ENCODE measurements at regions not wholly inside any gene's neighbourhood (a gene's known extent, or its start where the extent isn't known, plus 50 kb on each side); places are given as distances from the start of the nearest gene placed in this dataset.

- no peak for TF ChIP-seq OSR1 (CRISPR knock-in tag; IDR thresholded peaks at IDR 0.05)
- TF ChIP-seq ZNF565 (CRISPR knock-in tag; conservative IDR thresholded peaks at IDR 0.05; ENCODE audit: low read depth), result no peak
- TF ChIP-seq ZC3H10 (CRISPR knock-in tag; IDR thresholded peaks at IDR 0.05), result no peak
- TF ChIP-seq ZNF8 (CRISPR knock-in tag; IDR thresholded peaks at IDR 0.05), result no peak
- TF ChIP-seq ISL1 (CRISPR knock-in tag; IDR thresholded peaks at IDR 0.05), result no peak
- no peak for TF ChIP-seq ZFP3 (CRISPR knock-in tag; IDR thresholded peaks at IDR 0.05)
- TF ChIP-seq CREB5 (CRISPR knock-in tag; IDR thresholded peaks at IDR 0.05; ENCODE audit: low read depth), result no peak
- TF ChIP-seq POU6F1 (CRISPR knock-in tag; IDR thresholded peaks at IDR 0.05; ENCODE audit: borderline replicate concordance, low read depth), result no peak
- no peak for TF ChIP-seq TSHZ2 (CRISPR knock-in tag; IDR thresholded peaks at IDR 0.05)
- no peak for TF ChIP-seq TCF4 (CRISPR knock-in tag; IDR thresholded peaks at IDR 0.05; ENCODE audit: borderline replicate concordance)
- TF ChIP-seq ZFP30 (CRISPR knock-in tag; IDR thresholded peaks at IDR 0.05), result no peak
- no peak for TF ChIP-seq PPARA (CRISPR knock-in tag; IDR thresholded peaks at IDR 0.05; ENCODE audit: borderline replicate concordance)
- TF ChIP-seq SNAI2 (CRISPR knock-in tag; IDR thresholded peaks at IDR 0.05), result no peak
- TF ChIP-seq PATZ1 (CRISPR knock-in tag; IDR thresholded peaks at IDR 0.05; ENCODE audit: borderline replicate concordance), result no peak
Measured at GRCh38 chr1:60510162-60510561, 436.6 kb upstream of the C1orf87 start.
